Islet of Langerhans (tissue), 1 donor: ENCODE measurements at regions not wholly inside any gene's neighbourhood (a gene's known extent, or its start where the extent isn't known, plus 50 kb on each side); places are given as distances from the start of the nearest gene placed in this dataset.

ENCODE experiments used
- FAIRE-seq: peaks from one replicate; lab custom pipeline; 2011; peaks lifted over from hg19 to GRCh38; lab: Jason Lieb, UNC

DNA sequence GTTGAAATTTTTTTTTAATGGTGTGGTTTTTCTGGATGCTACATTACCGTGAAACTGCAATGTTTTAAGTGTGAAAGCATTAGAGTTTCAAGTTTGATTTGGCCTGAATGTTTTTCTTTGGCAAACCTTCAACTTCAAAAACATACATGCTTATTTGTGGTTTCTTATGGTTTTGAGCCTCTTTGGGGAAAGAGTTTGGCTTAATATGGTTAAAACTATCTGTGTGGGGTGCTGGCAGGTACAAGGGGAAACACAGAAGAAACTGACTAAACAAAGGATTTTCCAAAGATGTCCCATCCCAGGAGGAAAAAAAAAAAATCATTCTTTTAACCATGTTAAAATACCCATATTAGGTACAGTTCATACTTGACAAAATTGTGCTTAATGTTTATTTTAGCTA is 121.1 kb downstream of the HGF start:
- no peak for FAIRE-seq

DNA sequence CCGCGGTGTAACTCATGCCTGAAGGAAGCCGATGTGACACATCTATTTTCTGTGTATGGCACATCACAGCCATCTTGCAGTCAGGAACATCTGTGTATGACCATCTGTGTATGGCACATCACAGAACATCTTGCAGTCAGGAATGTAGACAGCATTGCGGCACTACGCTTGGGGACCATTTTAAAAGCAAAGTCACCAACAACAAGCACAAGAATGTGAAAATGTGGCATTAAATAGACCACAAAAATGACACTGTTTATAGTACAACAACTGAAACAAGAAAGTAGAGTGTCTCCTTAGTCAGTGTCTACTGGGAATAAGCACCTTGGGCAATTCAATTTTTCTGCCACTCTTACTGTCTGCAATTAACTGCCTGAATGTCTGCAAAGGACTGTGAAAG is 124.4 kb downstream of the HGF start:
- FAIRE-seq = no peak

- no peak for FAIRE-seq
These were observed 128.0 kb downstream of the HGF start for GRCh38 chr7:81641873-81642272.

- no peak for FAIRE-seq
These were observed 131.6 kb downstream of the HGF start for GRCh38 chr7:81638198-81638597.

GRCh38 chr7:81637534-81637933 is 132.3 kb downstream of the HGF start:
- FAIRE-seq = no peak

DNA sequence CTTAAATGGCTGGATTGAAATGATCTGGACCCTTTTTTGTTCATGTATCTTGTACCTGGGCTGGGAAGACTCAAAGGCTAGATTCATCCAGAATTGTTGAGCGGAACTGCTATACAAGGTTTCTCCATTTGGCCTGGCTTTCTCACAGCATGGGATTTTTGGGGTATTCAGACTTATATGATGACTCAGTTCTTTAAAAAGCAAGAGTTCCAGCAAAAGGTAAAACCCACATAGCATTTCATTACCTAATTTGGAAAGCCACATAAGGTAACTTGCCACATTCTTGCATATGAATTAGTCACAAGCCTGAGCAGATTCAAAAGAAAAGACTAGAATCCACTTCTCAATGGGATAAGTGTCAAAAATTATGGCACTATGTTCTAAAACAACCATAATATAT is 137.4 kb downstream of the HGF start:
- no peak for FAIRE-seq

GRCh38 chr7:81630600-81630999 is 139.2 kb downstream of the HGF start:
- no peak for FAIRE-seq

- FAIRE-seq = no peak
These were observed 140.1 kb downstream of the HGF start for GRCh38 chr7:81629702-81630101.

- FAIRE-seq = no peak
These were observed 140.9 kb downstream of the HGF start for GRCh38 chr7:81628951-81629350.

- no peak for FAIRE-seq
These were observed 142.1 kb downstream of the HGF start for GRCh38 chr7:81627536-81628287.

DNA sequence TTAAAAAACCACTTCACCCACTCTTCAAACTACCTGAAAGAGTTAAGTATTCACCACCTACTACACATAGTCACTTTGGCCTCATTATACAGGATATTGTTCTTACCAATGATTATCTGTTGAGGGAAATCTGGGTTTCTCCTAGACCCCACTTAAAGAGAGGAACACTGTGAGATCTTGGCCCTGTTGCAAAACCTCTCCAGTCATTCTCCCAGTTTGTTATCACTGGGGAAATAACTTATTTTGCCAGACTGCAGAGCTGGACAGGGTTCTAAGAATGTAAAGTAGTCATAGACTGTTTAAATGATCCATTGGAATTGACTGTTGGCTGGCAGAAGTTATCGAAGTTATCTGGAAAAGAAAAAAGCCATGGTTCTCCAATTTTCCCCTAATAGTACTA is 143.8 kb downstream of the HGF start:
- FAIRE-seq = no peak

DNA sequence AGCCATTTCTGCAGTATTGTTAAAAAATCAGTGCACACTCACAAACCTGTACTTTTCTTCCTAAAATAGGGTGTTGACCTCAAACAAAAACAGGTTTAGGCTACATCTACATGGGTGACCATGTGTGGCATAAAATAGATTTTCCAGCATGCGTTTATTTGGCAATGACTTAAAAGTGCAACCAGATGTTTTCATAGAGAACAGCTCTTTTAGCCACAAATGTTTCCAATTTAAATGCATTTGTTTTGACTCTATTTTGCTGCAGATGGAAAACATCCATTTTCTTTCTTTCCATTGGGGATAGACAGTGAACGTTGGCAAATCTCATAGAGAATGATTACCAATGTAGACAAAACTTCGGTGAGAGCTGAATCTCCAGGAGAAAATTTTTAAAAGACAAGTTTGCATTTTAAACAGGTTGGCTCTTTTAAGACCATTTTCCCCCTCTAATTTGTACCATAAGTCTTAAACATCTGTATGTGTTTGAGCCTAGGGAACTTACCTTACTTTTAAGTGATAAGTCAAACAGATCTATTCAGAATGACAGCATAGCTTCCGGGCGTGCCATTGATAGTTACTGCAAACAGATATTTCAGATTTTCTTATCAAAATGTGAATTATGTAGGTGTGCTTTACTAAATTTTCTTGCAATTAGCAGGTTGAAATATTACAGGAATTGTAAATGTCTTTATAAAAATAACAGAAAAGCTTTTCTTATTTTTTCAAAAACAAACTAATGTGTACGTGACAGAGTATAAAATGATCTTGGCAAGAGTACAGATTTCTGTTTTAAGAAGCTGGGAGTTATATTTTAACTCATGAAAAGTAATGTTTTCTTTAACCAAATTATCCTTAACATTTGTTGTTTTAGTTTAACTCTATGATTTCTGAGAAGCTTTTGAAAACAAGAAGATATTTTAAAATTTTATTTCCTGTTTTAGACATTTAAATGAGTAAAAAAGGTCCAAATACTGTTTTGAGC is 144.9 kb downstream of the HGF start:
- no peak for FAIRE-seq

GRCh38 chr7:81624021-81624592 is 145.7 kb downstream of the HGF start:
- no peak for FAIRE-seq

DNA sequence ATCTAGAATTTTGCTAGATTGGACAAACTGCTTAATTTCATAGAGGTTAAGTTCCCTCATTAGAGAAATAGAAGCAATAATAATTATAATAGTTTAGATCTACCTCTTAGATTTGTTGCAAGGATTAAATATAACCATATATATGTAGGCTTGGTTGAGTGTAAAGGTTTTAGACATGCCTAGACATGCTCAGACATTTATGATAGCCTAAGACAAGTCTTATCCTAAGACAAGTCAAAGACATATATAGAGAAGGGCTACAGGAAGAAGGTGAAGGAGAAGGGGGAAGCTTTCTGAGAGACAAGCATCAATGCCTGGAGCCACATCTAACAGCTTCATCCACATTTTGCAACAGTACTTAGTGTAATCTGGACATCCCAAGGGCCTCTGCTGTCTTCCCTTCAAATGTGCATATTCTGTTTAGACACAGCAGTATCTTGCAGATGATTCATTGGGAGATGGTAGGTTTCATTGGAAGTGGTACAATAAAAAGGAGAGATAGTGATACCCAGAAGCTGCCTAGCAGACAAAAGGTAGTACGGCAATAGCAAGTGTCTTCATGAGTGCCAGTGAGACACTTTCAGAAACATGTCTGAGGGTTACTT is 146.5 kb downstream of the HGF start:
- FAIRE-seq = no peak

GRCh38 chr7:81621893-81622292 is 148.0 kb downstream of the HGF start:
- no peak for FAIRE-seq

GRCh38 chr7:81618396-81619014 is 151.3 kb downstream of the HGF start:
- FAIRE-seq = no peak

DNA sequence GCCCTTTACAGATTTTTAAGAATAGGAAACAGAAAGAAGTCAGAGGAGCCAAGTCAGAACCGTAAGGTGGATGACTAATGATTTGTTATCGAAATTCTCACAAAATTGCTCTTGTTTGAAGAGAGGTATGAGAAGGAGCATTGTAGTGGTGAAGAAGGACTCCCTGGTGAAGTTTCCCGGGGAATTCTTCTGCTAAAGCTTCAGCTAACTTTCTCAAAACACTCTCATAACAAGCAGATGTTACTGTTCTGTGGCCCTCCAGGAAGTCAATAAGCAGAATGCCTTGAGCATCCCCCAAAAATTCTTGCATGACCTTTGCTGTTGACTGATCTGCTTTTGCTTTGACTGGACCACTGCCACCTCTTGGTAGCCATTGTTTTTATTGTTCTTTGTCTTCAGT is 152.9 kb downstream of the HGF start:
- FAIRE-seq = no peak

DNA sequence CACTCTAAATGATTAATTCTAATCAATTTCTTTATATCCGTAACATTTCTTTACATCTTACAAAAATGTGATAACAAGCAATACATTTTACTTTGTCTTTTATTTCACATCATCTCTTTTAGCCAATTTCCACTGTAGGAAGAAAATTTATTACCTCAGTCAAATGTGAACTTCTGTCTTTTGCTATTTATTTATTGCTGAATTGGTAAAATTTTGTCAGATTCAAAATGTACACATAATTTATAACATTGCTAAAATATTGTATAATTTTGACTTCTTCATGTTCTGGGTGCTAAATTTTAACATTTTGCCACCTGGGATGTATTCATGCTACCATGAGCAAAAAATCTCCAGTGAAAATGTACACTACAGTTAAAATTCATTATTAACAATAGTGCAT is 158.0 kb downstream of the HGF start:
- FAIRE-seq = no peak

- FAIRE-seq = no peak
These were observed 158.8 kb downstream of the HGF start for GRCh38 chr7:81611040-81611439.

- FAIRE-seq = no peak
These were observed 161.0 kb downstream of the HGF start for GRCh38 chr7:81608748-81609382.

GRCh38 chr7:81607987-81608386 is 161.9 kb downstream of the HGF start:
- no peak for FAIRE-seq
